Small intestine (tissue), 7 donors: ENCODE measurements at regions not wholly inside any gene's neighbourhood (a gene's known extent, or its start where the extent isn't known, plus 50 kb on each side); places are given as distances from the start of the nearest gene placed in this dataset.

ENCODE experiments used
- DNase-seq, 2 donors: peaks; one replicate each; pipeline versions ENCODE4 v3.0.0 to v3.0.0-alpha.2; 2013
- FAIRE-seq: peaks from 2 replicates; lab custom pipeline; 2012; peaks lifted over from hg19 to GRCh38; lab: Jason Lieb, UNC
- H3K27ac ChIP-seq, 3 donors: one replicate each; pipeline ENCODE4 v1.5.1; 2013; ENCODE audit warnings: low read length in 2 of 3, mild to moderate bottlenecking in 2 of 3, control low read depth in 1 of 3, inconsistent platforms in 1 of 3, low read depth in 1 of 3, moderate library complexity in 1 of 3
- H3K27me3 ChIP-seq, 3 donors: one replicate each; pipeline ENCODE4 v1.6.1; 2013; ENCODE audit warnings: low read length in 3 of 3, inconsistent platforms in 1 of 3; ENCODE audit not compliant: control insufficient read depth in 3 of 3, insufficient read depth in 3 of 3
- H3K36me3 ChIP-seq, 3 donors: one replicate each; pipeline ENCODE4 v1.6.1; 2013; ENCODE audit warnings: low read length in 3 of 3, inconsistent platforms in 1 of 3, low read depth in 1 of 3, mild to moderate bottlenecking in 1 of 3, moderate library complexity in 1 of 3; ENCODE audit not compliant: control insufficient read depth in 3 of 3, insufficient read depth in 2 of 3
- H3K4me1 ChIP-seq, 3 donors: one replicate each; pipeline ENCODE4 v1.6.1; 2013; ENCODE audit warnings: low read length in 2 of 3, inconsistent platforms in 1 of 3, low read depth in 1 of 3, mild to moderate bottlenecking in 1 of 3, moderate library complexity in 1 of 3; ENCODE audit not compliant: control insufficient read depth in 3 of 3, insufficient read depth in 2 of 3
- H3K4me3 ChIP-seq, 3 donors: one replicate each; pipeline ENCODE4 v1.5.1; 2013; ENCODE audit warnings: low read length in 3 of 3, control low read depth in 1 of 3, inconsistent platforms in 1 of 3, low read depth in 1 of 3, mild to moderate bottlenecking in 1 of 3, moderate library complexity in 1 of 3
- H3K9me3 ChIP-seq, 2 donors: one replicate each; pipeline ENCODE4 v1.6.1; 2013; ENCODE audit warnings: low read depth in 1 of 2, low read length in 1 of 2; ENCODE audit not compliant: control insufficient read depth in 2 of 2, insufficient read depth in 1 of 2
- WGBS, 3 donors: extraction: QIAGEN DNeasy Blood & Tissue Kit; methylation state at CpG; one replicate each; pipeline ENCODE4 v1.1.7; 2013; 5-methylcytosine and 5-hydroxymethylcytosine counted together
- donor health status: healthy with polysubstance abuse.
- donor health status: control.
- donor health status: control.
- donor health status: Bipolar disorder and iron deficiency.
- donor health status: healthy.

DNA sequence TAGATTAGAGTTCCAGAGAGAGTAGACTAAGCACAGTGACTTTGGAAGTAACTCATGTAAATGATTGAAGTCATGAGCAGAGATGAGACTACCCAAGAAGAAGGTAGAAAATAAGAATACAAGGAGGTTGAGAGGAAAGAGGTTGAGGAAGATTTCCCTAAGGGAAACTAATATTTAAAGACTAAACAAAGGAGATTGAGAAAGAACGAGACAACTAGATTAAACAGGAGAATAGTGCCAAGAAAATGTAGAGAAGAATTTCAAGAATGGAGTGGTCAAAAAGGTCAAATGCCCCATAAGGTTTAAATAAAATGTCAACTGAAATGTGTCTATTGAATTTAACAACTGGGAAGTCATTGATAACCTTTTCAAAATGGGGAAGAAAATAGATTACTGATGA is 59.0 kb downstream of the RPS29 start:
- no peak overlapping the region for H3K4me3 ChIP-seq
- no peak for FAIRE-seq
- H3K9me3 ChIP-seq: no peaks in the 10 kb centered on the region
- H3K4me1 ChIP-seq: no peaks in the 10 kb centered on the region
- H3K27me3 ChIP-seq: peaks cover 0 to 4% (median 0%) of the 10 kb centered on the region in 3 donors
- no peak overlapping the region for H3K27ac ChIP-seq
- DNase-seq: no peak
- H3K36me3 ChIP-seq: no peaks in the 10 kb centered on the region
- 22 to 42% (median 31%) methylated on average over 1 of the region's 1 CpG for WGBS, 3 donors

DNA sequence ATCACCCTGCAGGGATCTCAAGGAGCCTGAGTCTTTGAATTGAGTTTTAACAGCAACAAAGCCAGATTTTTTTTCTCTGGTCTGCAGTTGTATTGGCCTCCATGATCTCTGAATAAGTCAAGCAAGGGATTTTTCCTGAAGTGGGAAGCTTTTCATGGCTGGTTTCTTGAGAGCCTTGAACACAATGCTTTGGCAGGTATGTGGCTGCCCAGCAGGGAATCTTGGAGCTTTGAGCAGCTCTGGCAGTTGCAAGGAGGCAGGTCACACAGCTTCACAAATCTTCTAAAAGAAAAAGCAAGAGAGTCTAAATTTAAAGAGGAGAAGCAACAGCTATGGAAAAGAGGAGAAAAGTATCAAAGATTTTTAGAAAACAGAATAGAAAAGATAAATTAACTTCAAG is 60.1 kb downstream of the RPS29 start:
- DNase-seq (no peak), FAIRE-seq (no peak)
- no peak overlapping the region for H3K27ac ChIP-seq
- H3K36me3 ChIP-seq: no peaks in the 10 kb centered on the region
- no peaks in the 10 kb centered on the region for H3K4me1 ChIP-seq
- H3K27me3 ChIP-seq: peaks cover 0 to 4% (median 0%) of the 10 kb centered on the region in 3 donors
- H3K9me3 ChIP-seq: no peaks in the 10 kb centered on the region
- H3K4me3 ChIP-seq: no peak overlapping the region

DNA sequence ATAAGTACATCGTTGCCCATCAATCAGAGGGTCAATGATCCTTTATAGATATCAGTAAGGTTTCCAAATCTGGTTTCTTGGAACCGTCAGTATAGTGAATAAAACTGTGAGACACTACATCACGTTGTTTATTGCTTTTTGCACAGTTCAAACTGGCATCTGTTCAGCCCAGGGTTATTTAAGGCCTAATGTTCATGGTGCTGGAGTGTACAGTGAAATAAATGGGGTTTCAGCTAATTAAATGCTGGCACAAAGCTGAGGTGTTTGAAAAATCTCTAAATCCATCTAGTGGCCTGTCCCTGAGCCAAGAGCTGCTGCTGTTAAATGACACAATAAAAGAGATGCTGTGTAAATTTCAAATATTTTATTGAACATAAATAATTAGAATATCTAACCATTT is 69.9 kb downstream of the RPS29 start:
- DNase-seq (no peak), FAIRE-seq (no peak)
- 35 to 54% (median 36%) methylated on average over 3 of the region's 3 CpGs for WGBS, 3 donors
- no peaks in the 10 kb centered on the region for H3K36me3 ChIP-seq
- H3K4me1 ChIP-seq: no peaks in the 10 kb centered on the region
- no peak overlapping the region for H3K4me3 ChIP-seq
- no peak overlapping the region for H3K27ac ChIP-seq
- peaks cover 0 to under 1% of the 10 kb centered on the region in 2 donors for H3K9me3 ChIP-seq
- H3K27me3 ChIP-seq: no peaks in the 10 kb centered on the region

DNA sequence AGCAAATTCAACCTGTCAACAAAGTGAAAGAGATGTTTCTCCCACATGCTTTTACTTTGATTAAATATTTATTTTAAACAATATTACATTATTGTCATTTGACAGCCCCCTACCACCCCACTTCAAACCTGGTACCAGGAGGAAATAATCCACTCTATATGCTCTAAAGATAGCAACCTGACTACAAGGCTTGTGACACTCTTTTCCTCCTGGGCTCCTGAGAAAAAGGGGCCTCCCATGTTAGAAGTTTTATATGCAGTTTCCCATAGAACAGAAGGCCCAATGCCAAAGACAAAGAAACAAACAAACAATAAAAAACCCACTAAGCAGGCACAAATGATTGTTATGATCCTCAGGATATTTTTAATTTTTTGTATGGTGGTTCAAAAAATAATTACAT is 73.6 kb downstream of the RPS29 start:
- no peak for DNase-seq
- Histone ChIP-seq H3K4me1 (no peaks in the 10 kb centered on the region), H3K36me3 (no peaks in the 10 kb centered on the region), H3K9me3 (peaks cover 0 to 7% of the 10 kb centered on the region in 2 donors), H3K27me3 (no peaks in the 10 kb centered on the region), H3K4me3 (no peak overlapping the region), H3K27ac (no peak overlapping the region)
- no peak for FAIRE-seq

DNA sequence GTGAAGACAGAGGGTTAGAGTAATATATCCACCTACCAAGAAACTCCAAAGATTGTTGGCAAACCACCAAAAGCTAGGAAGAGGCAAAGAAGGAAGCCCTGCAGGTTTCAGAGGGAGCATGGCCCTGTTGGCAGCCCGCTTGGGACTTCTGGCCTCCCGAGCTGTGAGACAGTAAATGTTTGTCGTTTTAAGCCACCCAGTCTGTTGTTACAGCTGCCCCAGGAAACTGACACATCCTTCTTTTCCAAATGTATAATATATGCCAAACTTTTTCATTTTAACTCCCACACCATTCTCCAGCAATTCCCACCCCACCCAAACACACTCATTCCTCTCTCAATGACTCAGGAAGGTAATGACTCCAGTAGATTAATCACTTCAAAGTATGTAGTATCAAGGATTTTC is 74.0 kb downstream of the RPS29 start:
- H3K4me3 ChIP-seq: no peak overlapping the region
- H3K9me3 ChIP-seq: peaks cover 0 to 7% of the 10 kb centered on the region in 2 donors
- no peak overlapping the region for H3K27ac ChIP-seq
- H3K36me3 ChIP-seq: no peaks in the 10 kb centered on the region
- FAIRE-seq: no peak
- 56 to 72% (median 62%) methylated on average over 3 of the region's 3 CpGs for WGBS, 3 donors
- H3K4me1 ChIP-seq: no peaks in the 10 kb centered on the region
- H3K27me3 ChIP-seq: peaks cover 0 to 3% (median 0%) of the 10 kb centered on the region in 3 donors
- DNase-seq: no peak

DNA sequence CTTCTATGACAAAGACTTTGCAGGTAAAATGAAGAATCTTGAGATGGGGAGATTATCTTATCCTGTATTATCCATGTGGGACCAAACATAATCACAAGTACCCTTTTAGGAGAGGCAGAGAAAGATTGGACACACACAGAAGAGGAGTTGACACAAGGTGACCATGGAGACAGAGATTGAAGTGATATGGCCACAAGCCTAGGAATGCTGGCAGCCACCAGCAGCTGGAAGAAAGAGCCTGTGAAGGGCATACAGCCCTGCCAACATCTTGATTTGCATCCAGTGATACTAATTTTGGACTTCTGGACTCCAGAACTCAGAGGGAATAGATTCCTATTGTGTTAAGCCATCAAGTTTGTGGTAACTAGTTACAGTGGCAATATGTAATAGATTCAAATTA is 78.1 kb downstream of the RPS29 start:
- peaks cover 0 to 7% of the 10 kb centered on the region in 2 donors for H3K9me3 ChIP-seq
- peaks cover 0 to 3% (median 0%) of the 10 kb centered on the region in 3 donors for H3K27me3 ChIP-seq
- DNase-seq: no peak
- FAIRE-seq: no peak
- no peak overlapping the region for H3K27ac ChIP-seq
- H3K4me3 ChIP-seq: no peak overlapping the region
- no peaks in the 10 kb centered on the region for H3K36me3 ChIP-seq
- H3K4me1 ChIP-seq: no peaks in the 10 kb centered on the region

DNA sequence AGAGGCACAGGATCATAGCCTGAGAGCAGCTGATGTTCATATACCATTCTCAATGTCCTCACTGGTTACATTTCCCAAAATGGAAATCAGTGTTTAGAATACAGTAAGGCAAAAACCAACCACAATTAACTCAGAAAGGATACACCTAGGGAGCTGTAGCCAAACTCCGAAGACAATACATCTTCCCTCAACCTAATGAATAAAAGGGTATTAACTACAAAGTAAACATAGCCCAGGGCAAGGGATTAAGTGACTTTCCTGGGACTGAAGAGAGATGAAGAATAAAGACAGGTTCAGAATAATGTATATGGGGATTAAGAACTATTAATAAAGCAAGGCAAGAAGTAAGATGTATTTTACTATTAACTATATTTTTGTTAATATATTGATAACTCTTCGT is 79.5 kb downstream of the RPS29 start:
- no peaks in the 10 kb centered on the region for H3K36me3 ChIP-seq
- DNase-seq (no peak), FAIRE-seq (no peak)
- no peak overlapping the region for H3K27ac ChIP-seq
- 46 to 63% (median 54%) methylated on average over 2 of the region's 2 CpGs for WGBS, 3 donors
- H3K9me3 ChIP-seq: peaks cover 0 to 7% of the 10 kb centered on the region in 2 donors
- no peak overlapping the region for H3K4me3 ChIP-seq
- H3K4me1 ChIP-seq: no peaks in the 10 kb centered on the region
- peaks cover 0 to 3% (median 0%) of the 10 kb centered on the region in 3 donors for H3K27me3 ChIP-seq

DNA sequence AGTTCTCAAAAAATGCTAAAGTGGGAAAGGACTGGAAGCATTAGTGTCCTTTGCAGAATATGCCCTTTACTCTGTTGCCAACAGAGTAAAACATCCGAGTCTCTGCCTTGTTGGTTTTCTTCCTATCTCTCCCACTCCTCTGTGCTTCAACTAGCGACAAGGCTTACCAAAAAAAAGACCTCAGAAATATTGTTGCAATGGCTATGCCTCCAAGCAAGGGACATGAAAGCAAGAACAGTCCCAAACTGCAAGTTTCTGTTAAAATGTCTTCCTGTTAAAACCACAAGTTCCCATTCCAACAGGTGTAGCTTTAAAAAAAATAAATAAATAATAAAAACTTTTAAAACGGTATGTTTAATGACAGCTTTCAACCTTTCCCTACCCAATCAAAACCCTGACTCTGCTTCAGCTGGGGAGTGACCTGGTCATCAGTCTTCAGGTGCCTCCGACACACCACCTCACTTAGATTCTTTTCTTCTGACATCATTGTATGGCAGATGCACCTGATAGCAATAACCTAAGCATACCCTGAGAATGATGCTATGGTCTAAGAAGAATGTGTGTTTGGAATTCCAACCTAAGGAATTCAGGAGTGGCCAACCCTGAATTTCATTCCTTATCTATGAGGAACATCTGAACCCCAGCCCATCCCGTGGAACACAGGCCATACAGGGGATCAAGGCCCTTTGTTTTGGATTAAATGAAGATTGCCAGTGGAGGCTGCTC is 81.0 kb downstream of the RPS29 start:
- no peak overlapping the region for H3K27ac ChIP-seq
- no peaks in the 10 kb centered on the region for H3K36me3 ChIP-seq
- DNase-seq (peak in 1 of 2 donors; percentile 8), FAIRE-seq (no peak)
- peaks cover 0 to 4% of the 10 kb centered on the region in 2 donors for H3K9me3 ChIP-seq
- H3K27me3 ChIP-seq: peaks cover 0 to 6% (median 0%) of the 10 kb centered on the region in 3 donors
- WGBS, 3 donors: 44 to 52% (median 51%) methylated on average over 5 of the region's 5 CpGs
- no peaks in the 10 kb centered on the region for H3K4me1 ChIP-seq
- H3K4me3 ChIP-seq: no peak overlapping the region
